NCI-H1694 (cell line): ENCODE measurements at regions not wholly inside any gene's neighbourhood (a gene's known extent, or its start where the extent isn't known, plus 50 kb on each side); places are given as distances from the start of the nearest gene placed in this dataset.

Experiments used
- DNase-seq: peaks from one replicate; lab custom pipeline; 2025; lab: John Stamatoyannopoulos, UW

DNA sequence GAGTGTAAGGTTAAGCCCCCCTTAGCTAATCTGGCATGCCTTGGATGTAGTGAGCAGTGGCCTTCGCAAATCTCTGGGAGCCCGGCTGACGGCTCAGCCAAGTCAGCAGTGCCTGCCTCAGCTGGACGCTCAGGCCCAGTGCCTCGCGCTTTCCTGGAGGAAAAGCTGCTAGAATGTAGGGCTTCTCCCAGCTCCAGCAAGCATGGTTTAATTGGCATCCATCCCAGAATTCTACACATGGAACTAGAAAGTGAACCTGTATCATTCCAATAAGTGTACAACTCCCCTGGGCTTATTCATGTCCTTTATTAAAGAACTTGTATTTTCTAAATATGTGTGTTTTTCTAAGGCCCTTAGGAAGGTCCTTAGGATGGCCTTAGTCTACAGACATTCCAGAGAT, 287.8 kb upstream of the SHH start:
- DNase-seq: no peak

DNA sequence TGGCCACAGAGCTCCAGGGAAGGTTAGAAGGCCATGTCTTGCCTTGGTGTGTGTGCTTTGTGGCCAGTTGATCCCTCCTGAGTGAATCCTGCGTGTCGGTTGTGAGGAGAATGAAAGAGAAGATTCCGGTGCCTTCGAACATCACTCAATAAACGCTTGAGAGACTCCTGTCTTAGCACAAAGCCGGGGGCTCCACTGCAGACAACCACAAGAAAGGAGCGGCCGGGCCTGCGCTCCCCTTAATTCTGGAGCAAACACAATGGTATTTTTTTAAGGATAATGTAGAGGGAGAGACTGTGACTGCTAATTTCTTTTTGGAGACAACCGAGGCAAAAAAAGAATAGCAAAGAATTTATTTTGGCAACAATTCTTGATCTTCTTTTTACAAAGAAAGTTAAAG, 286.8 kb upstream of the SHH start:
- DNase-seq: no peak

DNA sequence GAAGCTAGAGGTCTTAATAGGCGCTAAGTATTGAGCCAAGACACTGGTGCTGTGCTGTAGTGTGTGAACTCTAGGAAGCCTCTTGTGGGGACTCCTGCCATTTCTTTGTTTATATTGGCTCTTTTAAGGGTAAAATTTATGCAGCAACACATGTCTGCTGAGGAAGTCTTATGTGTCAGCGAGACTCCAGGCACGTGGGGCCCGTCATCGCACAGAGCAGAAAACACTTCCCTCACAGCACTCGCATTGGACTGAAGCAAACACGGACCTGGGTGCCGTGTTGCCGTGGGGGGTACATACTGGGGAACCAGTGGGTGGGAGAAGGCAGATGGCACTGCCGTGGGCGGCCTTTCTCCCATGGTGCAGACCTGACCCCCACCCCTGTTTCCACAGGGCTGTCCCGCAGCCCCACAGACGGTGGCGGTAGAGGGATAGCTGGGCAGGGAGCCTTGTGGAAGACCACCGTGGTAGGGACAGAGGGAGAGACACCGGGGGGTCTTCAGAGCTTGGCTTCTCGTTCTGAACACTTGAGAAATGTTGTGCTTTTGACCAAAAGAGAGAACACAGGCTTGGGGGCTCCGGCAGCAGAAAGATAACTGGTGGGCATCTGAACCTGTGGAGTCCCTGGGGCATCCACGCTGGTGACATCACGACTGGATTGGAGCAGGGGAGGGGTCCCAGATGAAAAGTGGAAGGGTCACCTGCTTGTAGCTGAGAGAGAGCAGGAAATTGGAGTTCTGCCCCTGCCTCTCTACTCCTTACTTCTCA, 284.7 kb upstream of the SHH start:
- DNase-seq: no peak

DNA sequence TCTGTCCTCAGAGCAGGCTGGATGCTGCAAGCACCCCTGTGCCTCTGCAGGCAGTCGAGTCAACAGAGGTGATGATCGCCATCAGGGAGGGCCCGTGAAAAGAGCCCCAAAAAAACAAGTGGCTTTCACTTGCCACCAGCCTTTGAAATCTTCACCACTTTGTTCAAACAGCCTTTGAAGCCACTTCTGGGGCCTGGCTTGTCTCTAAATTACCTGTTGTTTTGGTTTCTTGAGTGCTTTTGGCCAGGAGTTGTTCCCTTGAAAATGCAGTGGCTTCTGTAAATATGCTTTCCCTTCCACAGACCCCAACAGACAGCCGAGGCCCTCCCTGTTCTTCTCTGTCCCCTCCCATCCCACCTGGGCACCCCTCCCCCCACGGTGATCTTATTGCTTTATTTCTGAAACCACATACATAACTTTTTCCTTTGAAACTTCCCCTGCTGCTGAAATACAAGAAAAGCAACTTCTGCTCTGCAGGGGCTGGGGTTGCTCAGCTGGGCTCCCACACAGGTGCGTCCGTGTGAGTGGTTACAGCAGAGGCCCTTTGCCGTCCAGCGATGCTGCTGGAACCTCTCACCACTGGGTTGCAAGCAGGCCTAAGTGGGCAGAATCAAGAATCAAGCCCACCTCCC, 283.8 kb upstream of the SHH start:
- DNase-seq: no peak

DNA sequence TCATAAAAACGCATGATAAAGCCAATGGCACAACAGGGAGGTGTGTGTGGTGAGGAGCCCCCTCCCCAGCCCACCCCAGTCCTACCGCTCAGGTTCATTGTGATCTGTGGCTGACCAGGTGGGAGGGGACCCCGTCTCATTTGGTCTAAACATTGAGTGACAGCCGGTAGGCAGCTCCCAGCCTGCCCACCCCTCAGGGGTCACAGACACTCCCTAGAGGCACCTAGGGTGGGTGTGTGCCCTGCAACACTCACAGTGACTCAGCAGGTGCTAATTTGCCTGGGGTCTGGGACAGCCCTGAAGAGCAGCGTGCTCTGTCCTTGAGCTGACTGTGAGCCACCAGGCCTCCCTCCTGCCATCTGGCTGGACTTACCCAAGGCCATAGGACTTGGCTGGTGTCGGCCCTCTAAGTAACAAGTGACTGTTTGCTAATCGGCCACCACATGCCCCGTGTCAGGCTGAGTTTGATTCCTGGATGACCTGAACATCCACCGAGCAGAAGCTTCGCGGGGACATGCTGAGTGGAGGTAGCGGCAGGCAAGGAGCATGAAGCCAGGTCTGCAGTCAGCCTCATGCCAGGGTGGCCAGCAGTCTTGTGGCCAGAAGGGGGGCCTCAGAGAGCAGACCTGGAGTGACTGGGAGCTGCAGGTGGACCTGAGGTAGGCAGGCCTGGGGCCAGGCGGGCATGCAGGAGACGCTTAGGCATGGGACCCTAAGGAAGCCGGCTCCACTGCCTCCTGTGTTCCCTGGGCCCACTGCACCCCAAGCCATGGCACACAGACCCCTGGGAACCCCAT, 282.3 kb upstream of the SHH start:
- no peak for DNase-seq

DNA sequence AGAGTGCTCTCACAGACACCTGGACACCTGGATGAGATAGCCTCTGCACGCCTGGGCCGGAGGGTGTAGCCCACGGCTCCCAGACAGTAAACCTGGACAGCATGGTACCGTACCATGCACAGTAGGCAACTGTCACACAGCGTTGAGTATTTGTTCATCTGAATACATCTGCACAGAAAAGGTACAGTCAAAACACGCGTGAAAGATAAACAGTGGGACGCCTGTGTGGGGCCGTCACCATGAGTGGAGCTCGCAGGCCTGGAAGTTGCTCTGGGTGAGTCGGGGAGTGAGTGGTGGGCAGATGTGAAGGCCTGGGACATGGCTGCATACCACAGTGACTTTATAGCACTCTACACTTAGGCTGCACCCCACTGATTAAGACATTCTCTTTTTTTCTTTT, 280.0 kb upstream of the SHH start:
- no peak for DNase-seq

DNA sequence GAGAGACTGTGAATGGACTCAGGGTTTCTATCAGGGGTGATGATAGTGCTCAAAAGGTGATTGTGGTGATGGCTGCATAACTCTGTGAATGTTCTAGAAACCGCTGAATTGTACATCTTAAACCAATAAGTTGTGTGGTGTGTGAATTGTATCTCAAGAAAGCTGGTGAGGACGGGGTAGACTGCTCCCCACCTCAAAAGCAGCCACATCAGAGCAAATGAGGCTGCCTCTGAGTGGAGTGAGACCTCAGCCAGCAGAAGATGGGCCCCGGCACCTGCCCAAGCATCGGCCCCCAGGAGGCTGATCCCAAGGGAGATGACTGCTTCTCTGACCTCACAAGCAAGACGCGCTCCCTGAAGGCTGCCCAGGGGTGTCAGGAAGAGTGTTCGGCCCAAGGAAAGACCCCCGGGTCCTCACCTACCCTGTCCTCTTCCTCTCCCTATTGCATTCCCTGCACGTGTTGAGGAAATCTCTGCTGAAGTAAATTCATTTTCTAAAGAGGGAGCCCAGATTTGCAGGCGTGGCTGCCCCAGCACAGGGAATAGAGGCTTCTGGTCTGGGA, 279.3 kb upstream of the SHH start:
- no peak for DNase-seq

DNA sequence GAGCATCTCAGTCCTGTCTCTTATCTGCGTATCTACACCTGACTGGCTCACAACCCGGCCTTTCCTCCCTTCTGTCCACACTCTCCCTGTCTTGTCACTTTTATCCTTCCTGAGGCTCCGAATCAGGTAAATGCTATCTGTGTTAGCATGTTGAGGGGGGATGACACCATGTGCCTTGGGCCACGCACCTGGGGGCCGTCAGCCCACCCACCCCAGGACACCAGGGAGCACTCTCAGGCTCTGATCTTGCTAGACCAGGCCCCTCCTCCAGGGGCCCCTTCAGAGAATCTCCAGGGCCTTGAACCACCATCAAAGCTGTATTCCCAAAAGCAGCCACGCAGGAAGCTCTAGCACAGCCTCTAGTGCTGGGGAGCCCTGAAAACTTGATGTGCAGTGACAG, 278.7 kb upstream of the SHH start:
- no peak for DNase-seq

DNA sequence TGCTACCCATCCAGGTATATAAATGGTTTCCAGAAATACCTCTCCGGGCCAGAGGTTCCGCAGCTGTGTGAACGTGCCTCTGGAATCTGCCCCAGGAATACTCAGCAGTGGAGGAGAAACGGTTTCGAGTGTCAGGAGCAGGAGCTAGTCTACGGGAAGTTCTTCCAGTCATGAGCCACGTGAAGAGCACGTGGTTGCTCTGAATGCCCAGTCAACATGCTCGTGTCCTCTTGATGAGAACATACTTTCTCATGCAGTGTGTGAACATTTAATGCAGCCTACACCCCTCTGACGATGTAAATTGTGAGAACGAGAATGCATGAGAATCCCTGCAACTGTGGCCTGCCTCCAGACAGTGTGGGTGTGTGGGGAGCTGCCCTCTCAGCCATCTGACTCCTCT, 277.0 kb upstream of the SHH start:
- no peak for DNase-seq

DNA sequence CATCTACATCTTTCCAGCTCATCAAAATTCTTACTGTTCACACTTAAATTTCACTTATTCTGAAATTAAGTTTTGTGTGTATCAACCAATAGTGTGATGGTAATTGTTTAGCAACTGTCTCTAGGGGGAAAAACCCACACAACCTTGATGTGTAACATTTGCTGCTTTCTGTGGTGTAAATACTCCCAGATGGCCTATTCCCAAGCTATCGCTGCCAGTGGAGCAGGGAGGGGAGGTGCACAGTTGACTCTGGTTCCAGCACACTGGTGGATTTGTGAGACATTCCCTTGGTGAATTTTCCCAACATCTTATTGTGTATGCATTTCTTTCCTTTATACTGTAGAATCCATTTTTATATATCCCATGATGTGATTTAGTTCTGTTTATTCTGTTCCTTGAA, 275.9 kb upstream of the SHH start:
- DNase-seq: no peak

DNA sequence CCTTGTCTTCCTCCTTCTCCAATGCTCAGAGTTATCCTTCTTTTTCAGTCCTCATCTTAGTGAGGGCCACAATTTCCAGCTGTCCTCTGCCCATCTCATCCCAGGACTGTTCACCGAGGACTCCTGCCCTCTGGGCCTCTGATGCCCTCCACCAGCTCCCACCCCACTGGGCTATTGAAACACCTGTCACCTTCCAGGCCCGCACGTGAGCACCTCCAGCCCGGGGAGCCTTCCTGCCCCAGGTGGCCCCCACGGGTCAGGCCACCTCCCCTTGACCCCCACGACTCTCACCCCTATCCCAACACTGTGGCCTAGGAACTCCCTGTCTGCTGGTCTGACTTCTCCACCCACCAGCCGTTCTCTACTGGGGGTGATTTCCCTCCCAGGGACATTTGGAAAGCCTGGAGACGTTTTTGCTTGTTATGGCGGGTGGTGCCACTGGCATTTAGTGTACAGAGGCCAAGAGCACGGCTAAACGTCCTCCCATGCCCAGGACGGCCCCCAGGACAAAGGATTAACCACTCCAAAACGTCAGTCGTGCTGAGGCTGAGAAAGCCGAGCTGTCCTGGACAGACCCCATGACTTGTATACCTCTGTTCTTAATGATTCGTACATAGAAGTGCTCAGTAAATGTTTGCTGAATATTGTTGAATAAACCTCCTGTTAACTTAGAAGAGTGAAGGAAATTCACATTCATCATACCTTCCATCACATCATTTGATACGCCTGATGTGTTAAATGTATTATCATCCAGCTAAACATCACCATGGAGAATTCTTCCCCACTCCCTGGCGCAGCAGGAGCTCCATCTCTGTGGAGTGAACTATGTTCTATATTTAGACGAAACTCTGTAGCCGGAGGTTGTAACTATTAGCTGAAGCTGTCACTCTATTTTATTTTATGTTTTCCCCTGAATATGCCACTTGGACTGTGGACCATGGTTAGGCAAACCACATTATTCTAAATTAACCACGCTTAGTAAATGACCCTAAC, 270.1 kb upstream of the SHH start:
- no peak for DNase-seq

DNA sequence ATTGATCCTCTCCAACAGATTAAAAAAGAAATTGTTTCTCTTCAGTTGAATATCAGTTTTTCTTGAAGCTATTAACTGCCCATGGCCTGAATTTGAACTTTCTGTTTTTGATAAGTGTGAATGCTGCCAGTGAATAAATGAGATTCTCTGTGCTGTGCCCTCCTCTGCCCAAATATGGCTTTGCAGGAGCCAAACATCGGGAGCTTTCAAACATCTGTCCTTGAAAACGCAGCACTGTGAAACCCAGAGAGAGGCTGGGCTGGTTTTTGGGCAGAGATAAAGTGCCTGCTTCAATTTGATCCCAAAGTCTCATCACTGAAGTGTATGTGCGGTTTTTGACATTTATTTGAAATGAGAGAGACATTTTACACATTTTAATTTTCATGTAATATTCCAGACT, 268.3 kb upstream of the SHH start:
- no peak for DNase-seq

DNA sequence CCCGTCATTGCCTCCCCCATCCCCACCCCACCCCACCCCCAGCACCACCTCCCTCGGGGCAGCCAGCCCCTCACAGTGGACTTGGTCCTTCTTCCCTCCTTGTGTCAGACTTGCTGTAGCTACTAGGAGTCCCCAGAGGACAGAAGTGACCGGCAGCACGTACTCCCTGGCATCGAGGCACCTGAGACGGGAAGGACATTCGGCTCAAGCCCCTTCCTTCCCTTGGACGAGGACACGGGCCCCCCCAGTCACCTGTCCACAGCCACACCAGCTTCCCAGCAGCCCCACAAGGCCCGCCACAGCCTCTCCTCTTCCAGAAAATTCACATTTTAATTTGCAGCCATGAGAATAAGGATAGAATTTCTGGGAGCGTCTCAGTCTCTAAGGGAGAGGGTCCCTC, 267.8 kb upstream of the SHH start:
- DNase-seq: no peak

DNA sequence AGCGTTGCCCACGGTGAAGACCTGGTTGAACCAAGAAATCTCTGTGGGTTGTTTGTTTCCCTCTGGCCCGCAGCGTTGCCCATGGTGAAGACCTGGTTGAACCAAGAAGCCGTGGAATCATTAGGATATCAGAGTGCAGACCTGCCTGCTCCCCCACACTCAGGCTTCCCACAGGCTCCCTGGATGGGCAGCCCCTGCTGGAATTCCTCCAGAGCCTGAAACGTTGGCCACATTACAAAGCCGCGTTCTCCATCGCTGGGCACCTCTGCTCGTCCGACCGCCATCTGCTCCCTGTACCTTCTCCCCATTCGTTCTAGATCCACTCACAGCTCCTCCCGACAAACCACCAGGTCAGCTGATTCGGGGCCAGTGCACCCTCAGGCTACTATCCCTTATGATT, 266.9 kb upstream of the SHH start:
- no peak for DNase-seq

DNA sequence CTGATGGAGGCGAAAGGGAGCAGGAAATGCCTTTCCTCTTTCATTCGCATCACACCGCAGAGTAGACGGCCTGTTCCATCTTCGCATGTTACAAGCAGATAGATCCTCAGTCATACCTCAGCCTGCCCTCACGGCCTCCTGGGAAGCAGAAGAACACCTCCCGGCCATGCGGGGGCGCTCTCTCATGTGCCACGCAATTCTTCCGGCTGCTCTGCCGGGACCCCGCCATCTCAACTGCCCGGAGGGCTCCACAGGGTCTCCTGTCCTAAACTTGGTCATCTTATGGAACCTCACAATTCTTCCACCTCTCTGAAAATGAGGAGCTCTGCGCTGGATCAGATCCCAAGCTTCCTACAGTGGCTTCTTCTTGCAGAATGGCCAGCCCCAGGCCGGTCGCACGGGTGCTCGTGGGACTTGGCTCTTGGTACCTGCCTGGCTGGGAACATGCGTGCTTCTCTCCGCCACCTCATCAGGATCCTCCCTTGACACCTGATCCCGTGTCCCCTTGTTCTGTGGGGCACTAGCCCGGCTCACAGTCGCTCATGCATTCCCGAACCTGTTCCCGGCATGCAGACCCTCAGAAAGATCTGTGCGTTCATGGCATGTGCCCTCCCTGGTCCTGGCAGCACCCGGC, 262.8 kb upstream of the SHH start:
- DNase-seq: no peak

DNA sequence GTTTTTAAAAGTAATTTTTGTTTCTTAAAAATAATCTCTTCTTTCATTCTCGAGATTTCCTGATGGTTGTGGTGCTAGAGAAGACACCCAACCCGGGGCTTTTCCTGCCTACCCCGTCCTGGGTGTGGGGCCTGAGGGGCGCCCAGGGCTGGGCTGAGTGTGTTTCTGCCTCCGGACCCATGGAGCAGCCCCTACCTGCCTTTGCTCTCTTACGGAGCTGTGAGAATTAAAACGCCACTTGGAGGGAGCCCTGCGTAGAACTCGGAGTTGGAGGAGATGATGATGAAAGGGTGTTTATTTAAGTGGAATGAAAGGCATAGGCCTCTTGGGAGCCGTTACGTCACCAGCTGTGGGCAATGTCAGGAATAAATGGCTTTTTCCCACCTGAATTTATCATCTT, 261.8 kb upstream of the SHH start:
- DNase-seq: no peak

DNA sequence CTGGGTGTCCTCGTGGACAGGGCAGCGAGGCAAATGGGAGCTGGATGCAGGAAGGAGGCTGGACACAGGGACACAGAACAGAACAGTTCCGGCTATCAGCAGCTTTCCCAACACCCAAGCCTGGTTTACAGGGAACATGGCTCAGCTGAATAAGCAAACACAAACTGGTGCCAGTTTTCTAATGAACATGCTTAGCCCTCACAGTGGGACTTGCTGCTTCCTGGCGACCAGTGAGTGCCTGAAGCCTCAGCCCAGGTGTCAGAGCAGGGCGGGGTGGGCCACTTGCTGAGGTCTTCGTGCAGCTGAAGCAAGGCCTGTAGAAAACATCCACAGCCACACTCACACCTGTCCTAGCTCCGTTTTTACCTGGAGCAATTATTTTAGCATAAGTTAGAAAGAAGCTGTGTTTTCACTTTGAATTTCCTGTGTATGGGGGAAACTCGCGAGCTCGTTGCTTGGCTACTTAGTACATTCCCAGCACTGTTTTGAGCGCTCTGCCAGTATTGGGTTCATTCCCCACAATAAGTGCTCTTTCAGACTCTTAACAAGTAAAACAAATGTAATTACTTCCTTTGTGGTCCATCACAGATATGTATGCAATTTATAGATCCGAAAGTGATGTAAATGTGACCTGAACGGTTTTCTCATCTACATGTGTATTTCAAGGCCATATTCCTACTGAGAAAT, 261.2 kb upstream of the SHH start:
- no peak for DNase-seq

DNA sequence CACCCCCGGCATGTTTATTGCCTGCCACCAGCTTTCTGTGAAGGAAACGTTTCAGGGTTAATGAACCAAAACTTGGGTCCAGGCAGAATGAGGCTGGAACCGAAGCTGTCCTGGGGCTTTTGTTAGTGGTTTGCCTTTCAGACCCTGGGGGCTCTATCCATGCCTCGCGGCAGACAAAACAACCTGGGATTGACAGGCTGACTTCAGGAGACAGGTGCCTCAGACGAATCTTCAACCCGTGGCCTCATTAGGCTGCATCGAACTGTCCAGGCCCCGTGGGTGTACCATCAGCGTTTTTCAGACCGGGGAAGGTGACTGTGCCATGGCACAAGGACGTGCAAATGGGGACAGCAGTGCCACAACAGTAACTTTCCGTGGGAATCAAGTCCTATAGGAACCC, 259.3 kb upstream of the SHH start:
- DNase-seq: no peak

DNA sequence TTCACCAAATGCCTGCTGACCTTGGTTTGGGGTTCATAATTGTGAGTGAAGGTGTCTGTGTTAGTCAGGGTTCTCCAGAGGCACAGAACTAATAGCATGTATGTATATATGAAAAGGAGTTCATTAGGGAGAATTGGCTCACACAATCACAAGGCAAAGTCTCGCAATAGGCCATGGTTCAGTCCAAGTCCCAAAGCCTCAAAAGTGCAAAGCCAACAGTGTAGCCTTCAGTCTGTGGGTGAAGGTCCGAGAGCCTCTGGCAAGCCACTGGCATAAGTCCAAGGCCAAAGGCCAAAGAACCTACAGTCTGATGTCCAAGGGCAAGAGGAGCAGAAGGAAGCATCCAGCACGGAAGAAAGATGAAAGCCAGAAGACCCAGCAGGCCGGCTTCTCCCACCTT, 257.6 kb upstream of the SHH start:
- DNase-seq: no peak

DNA sequence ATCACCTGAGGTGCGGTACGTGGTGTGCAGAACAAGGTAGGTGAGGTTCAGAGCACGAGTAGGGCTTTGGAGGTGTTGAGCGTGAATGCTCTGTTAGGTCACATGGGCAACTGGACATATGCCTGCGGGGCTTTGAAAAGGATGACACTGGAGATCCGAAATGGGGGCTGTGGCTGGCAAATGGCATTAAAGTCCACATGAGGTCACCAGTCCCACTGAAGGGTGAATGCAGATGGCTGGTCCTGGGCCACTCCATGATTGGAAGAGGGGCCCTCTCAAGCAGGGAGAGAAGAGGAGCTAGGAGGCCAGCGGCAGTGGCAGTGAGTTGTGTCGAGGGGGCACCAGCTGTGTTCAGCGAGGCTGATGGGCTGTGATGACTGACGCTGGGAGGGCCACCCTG, 254.9 kb upstream of the SHH start:
- no peak for DNase-seq

DNA sequence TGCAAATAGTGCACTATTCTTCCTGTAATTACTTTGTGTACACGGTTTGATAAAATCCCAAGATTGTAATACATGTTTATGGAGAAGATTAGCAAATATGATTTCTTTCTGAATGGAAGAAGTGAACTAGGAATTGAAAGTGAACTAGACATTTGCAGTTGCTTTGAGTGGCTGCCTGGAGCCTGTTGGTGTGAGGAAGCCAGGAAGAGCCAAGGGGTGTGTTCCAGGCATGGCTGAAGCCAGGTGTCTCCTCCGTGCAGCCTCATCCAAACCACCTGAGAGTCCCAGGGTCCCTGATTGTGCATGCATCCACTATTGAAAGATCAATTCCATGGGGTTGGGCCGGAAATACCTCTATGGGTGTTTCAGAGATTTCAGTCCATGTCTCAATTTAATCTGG, 253.1 kb upstream of the SHH start:
- DNase-seq: no peak
